BLaER1 treated with 17β-estradiol and CSF1 and Interleukin-3, amounts not matched to agents 10 nM and 100 nM (cell line): ENCODE measurements at regions not wholly inside any gene's neighbourhood (a gene's known extent, or its start where the extent isn't known, plus 50 kb on each side); places are given as distances from the start of the nearest gene placed in this dataset.
A peak's percentile ranks its signal among the peaks of the same experiment; 100 is the strongest.

ENCODE experiments used
- H3K27ac ChIP-seq, 11 experiments: shearing (Covaris generic); formaldehyde crosslinking; 2 replicates each; pipeline ENCODE4 v1.8.1; 2022
- H3K27me3 ChIP-seq, 11 experiments: shearing (Covaris generic); formaldehyde crosslinking; 2 replicates each; pipeline ENCODE4 v1.8.1; 2022
- H3K36me3 ChIP-seq, 11 experiments: shearing (Covaris generic); formaldehyde crosslinking; 2 replicates each; pipeline ENCODE4 v1.8.1; 2022
- H3K4me1 ChIP-seq, 10 experiments: shearing (Covaris generic); formaldehyde crosslinking; 2 replicates each; pipeline ENCODE4 v1.8.1; 2022
- H3K4me2 ChIP-seq, 11 experiments: shearing (Covaris generic); formaldehyde crosslinking; 2 replicates each; pipeline ENCODE4 v1.8.1; 2022
- H3K4me3 ChIP-seq, 10 experiments: shearing (Covaris generic); formaldehyde crosslinking; 2 replicates each; pipeline ENCODE4 v1.8.1; 2022
- H3K9ac ChIP-seq, 11 experiments: shearing (Covaris generic); formaldehyde crosslinking; 2 replicates each; pipeline ENCODE4 v1.8.1; 2022
- H3K9me3 ChIP-seq, 11 experiments: shearing (Covaris generic); formaldehyde crosslinking; replicated peaks in 1 of 11; 2 replicates each; pipeline ENCODE4 v1.8.1; 2022
- H4K20me1 ChIP-seq, 11 experiments: shearing (Covaris generic); formaldehyde crosslinking; 2 replicates each; pipeline ENCODE4 v1.8.1; 2022
- Cebpa-rat ChIP-seq, 11 experiments: shearing (Covaris generic); IDR thresholded peaks; 2 replicates each; pipeline ENCODE4 v1.8.1; 2022

DNA sequence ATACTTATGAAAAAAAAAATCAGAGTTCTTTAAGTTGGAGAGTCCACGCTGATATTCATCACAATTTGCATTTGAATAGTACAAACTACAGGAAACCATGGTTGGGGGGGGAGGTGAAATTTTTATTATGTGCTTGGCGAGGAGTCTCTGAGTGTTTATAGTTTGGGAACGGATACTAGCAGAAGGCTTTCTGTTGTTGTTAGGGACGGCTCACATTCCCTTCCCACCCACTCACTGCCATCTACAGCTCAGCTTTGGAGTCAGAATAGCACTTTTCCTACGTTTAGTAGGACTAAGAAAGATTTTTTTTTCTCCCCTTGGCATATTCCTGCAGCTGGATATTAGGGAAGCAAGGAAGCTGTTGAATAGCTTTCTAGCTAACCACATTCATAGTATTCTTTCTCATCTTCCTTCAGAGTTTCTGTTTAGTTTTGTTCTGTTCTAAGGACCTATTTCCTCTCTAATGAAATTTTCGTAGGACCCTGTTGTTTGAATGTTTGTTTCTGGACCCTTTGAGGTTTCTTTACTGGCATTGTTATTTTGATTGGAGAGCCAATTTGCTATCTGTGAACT, 235.1 kb upstream of the ZNF217 start:
- Histone ChIP-seq H3K9me3 (peaks cover 0 to 21% (median 14%) of the 10 kb centered on the region in 11 experiments; a peak in 16 of 22 replicates), H3K4me3 (peak overlapping the region; percentile 34 to 60 (median 40); a peak in 17 of 20 replicates), H3K36me3 (no peaks in the 10 kb centered on the region), H4K20me1 (no peaks in the 10 kb centered on the region), H3K4me1 (peaks cover 49 to 69% (median 59%) of the 10 kb centered on the region in 10 experiments), H3K27ac (peak overlapping the region; percentile 75 to 92 (median 84)), H3K9ac (peak overlapping the region; percentile 69 to 81 (median 75)), H3K27me3 (no peaks in the 10 kb centered on the region), H3K4me2 (peak overlapping the region; percentile 72 to 93 (median 86))
- no peak for TF ChIP-seq Cebpa-rat (IDR thresholded peaks at IDR 0.05)

DNA sequence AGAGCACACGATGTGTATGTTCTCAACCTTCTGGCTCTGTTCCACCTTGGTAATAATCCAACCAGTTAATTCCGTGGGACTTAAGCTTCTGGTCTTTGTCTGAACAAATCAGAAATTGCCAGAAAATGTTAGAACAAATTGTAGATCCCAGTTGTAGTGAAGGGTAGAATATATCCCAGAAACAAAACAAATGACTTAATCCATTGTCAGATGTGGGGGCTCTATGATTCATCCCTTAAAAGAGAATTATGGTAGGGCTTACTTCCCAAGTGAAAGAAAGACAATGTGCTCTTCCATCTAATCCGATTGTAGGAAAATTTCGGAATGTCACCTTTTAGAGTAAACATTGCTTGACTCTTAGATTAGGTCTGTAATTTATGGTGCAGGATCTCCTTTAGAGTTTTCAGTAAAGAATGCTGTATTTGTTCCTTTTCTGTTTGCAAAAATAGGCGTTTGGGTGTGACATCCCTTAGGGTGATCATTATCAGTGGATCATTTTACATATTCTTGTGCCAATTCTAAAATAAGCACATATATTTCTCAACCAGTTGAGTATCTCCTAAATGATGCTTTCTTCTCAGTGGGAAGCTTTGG, 234.5 kb upstream of the ZNF217 start:
- Histone ChIP-seq H3K27ac (peak overlapping the region; percentile 75 to 92 (median 84); a peak in 20 of 22 replicates), H3K36me3 (no peaks in the 10 kb centered on the region), H3K4me1 (peaks cover 46 to 65% (median 55%) of the 10 kb centered on the region in 10 experiments), H3K9me3 (peaks cover 0 to 16% (median 12%) of the 10 kb centered on the region in 11 experiments; a peak in 16 of 22 replicates), H3K27me3 (no peaks in the 10 kb centered on the region), H3K4me3 (peak overlapping the region in 7 of 10 experiments; percentile 34 to 53 (median 38); a peak in 11 of 20 replicates), H4K20me1 (no peaks in the 10 kb centered on the region), H3K4me2 (peak overlapping the region; percentile 72 to 93 (median 86)), H3K9ac (peak overlapping the region; percentile 69 to 81 (median 75); a peak in 18 of 22 replicates)
- no peak for TF ChIP-seq Cebpa-rat (IDR thresholded peaks at IDR 0.05)

DNA sequence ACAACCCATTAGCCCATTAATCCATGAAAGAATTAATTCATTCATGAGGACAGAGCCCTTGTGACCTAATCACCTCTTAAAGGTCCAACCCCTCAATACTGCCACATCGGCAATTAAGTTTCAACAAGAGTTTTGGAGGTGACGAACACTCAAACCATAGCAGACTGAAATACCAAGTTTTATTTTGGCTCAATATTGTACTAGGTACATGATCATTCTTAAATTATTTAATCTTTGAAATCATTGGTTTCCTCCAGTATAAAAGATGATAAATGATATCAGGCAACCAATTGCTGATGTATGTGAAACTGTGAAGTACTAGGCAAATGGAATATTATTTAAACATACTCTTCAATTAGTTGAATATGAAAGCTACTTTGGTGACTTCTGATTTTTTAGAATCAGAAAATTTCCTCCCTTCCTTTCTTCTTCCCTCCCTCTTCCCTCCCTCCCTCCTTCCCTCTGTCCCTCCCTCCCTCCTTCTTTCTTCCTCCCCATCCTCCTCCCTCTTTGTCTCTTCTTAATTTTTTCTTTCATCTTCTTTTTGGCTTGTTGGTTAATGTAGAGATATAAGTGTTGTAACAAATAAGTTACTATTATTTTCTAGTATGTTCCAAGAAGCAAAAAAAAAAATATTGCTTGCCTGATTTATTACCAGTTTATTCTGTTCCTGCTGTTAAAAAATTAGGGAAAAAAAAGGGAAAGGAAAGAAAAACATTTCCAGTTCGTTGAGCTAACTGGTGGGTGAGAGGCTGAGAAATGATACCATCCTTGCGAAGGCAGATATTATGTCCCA, 233.9 kb upstream of the ZNF217 start:
- H3K9ac ChIP-seq = peak overlapping the region in 2 of 11 experiments; percentile 80 to 81; a peak in 4 of 22 replicates
- H3K4me1 ChIP-seq = peaks cover 46 to 65% (median 55%) of the 10 kb centered on the region in 10 experiments
- peak overlapping the region; percentile 75 to 92 (median 84); a peak in 16 of 22 replicates for H3K27ac ChIP-seq
- no peak for TF ChIP-seq Cebpa-rat (IDR thresholded peaks at IDR 0.05)
- peak overlapping the region; percentile 72 to 93 (median 86) for H3K4me2 ChIP-seq
- H3K9me3 ChIP-seq = peaks cover 0 to 10% (median 5%) of the 10 kb centered on the region in 11 experiments; a peak in 16 of 22 replicates
- no peaks in the 10 kb centered on the region for H3K36me3 ChIP-seq
- no peak overlapping the region for H3K4me3 ChIP-seq
- no peaks in the 10 kb centered on the region for H4K20me1 ChIP-seq
- no peaks in the 10 kb centered on the region for H3K27me3 ChIP-seq

DNA sequence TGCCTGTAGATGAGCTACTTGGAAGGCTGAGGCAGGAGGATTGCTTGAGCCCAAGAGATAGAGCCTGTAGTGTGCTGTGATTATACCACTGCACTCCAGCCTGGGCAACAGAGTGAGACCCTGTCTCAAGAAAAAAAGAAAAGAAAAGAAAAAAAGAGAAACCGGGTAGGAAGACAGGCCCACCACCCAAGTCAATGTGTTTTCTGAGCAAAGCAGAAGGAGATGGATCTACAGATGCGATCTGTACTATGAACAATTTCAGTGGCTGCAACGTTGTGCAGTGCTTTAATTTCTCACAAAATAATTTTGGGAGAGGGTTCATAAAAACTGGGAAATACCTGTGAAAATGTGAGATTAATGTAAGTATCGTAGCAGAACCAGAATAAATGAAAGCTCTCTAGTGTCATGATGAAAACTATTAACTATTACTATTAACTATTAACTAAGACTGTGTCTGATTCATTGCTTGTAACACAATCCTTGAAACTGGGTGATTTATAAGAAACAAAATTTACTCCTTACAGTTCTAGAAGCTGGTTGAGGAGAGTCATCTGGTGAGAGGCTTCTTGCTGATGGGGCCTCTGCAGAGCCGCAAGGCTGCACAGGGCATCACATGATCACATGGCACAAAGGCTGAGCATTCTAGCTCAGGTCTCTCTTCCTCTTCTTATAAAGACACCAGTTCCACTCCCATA, 233.1 kb upstream of the ZNF217 start:
- Histone ChIP-seq H3K4me2 (peak overlapping the region in 10 of 11 experiments; percentile 9 to 90 (median 38); a peak in 15 of 22 replicates), H3K9me3 (peaks cover 0 to 5% (median 0%) of the 10 kb centered on the region in 11 experiments; a peak in 1 of 22 replicates), H4K20me1 (no peaks in the 10 kb centered on the region), H3K9ac (no peak overlapping the region), H3K4me1 (peaks cover 45 to 57% (median 53%) of the 10 kb centered on the region in 10 experiments), H3K27me3 (no peaks in the 10 kb centered on the region), H3K27ac (no peak overlapping the region), H3K4me3 (no peak overlapping the region), H3K36me3 (no peaks in the 10 kb centered on the region)
- no peak for TF ChIP-seq Cebpa-rat (IDR thresholded peaks at IDR 0.05)

DNA sequence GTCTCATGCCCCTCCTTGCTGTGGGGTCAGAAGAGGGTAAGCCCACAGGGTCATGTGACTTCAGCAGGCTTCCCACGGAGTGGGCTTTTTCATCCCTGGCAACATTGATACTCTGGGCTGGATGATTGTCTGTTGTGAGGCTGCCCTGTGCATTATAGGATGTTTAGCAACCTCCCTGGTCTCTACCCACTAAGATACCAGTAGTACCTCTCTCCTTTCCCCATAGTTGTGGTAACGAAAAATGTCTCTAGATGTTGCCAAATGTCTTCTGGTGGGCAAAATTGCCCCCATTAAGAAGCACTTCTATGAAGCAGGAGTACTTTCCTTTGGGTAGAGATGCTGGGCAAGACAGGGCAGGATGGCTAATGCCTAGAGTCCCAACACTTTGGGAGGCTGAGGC, 232.5 kb upstream of the ZNF217 start:
- Histone ChIP-seq H3K36me3 (no peaks in the 10 kb centered on the region), H4K20me1 (no peaks in the 10 kb centered on the region), H3K9me3 (peaks cover 0 to 5% (median 0%) of the 10 kb centered on the region in 11 experiments; a peak in 1 of 22 replicates), H3K4me3 (no peak overlapping the region), H3K4me2 (peak overlapping the region in 2 of 11 experiments; percentile 69 to 90; a peak in 4 of 22 replicates), H3K4me1 (peaks cover 39 to 52% (median 48%) of the 10 kb centered on the region in 10 experiments), H3K27me3 (no peaks in the 10 kb centered on the region), H3K27ac (no peak overlapping the region), H3K9ac (no peak overlapping the region)
- TF ChIP-seq Cebpa-rat (IDR thresholded peaks at IDR 0.05) = no peak

DNA sequence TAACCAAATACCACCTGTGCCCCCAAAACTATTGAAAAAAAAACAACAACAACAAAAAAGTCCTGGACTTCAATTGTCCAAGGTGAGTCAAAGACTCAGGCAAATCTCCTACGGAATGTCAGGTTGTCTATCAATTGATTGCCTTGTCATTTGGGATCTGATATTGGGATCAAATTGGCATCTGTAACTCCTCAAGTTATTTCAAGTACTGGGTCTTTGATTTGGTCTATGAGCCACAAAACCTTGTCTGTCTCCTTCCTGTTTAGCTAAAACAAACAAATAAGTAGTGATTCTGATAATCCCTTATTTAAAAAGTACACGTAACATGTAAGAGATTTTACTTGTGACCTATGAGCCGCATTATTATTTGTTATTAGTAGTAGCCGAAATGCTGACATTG, 231.6 kb upstream of the ZNF217 start:
- H3K36me3 ChIP-seq = no peaks in the 10 kb centered on the region
- H3K27ac ChIP-seq = no peak overlapping the region
- H4K20me1 ChIP-seq = no peaks in the 10 kb centered on the region
- no peak for TF ChIP-seq Cebpa-rat (IDR thresholded peaks at IDR 0.05)
- H3K4me3 ChIP-seq = no peak overlapping the region
- no peak overlapping the region for H3K4me2 ChIP-seq
- peaks cover 30 to 43% (median 40%) of the 10 kb centered on the region in 10 experiments for H3K4me1 ChIP-seq
- H3K27me3 ChIP-seq = no peaks in the 10 kb centered on the region
- H3K9ac ChIP-seq = no peak overlapping the region
- H3K9me3 ChIP-seq = peaks cover 0 to 6% (median 0%) of the 10 kb centered on the region in 11 experiments; a peak in 4 of 22 replicates

DNA sequence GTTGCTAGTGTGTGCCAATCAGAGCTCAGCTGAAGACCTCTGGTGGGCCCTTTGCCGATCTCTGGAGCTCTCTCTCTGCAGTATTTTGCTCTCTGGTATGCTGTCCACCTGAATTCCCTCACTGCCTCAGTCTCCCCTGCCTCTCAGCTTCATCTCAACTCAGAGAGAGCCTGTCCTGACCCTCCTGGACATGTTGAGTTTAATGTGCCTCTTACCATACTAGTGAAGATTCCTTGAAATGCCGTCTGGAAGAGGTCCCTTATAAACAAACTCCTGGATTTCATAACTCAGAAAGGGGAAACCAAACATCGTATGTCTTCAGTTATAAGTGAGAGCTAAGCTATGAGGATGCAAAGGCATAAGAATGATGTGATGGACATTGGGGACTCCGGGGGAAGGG, 231.1 kb upstream of the ZNF217 start:
- Histone ChIP-seq H3K9ac (no peak overlapping the region), H3K27me3 (no peaks in the 10 kb centered on the region), H3K27ac (no peak overlapping the region), H3K36me3 (no peaks in the 10 kb centered on the region), H3K4me1 (peaks cover 28 to 38% (median 36%) of the 10 kb centered on the region in 10 experiments), H3K4me3 (no peak overlapping the region), H4K20me1 (no peaks in the 10 kb centered on the region), H3K4me2 (no peak overlapping the region), H3K9me3 (peaks cover 0 to 11% (median 0%) of the 10 kb centered on the region in 11 experiments; a peak in 10 of 22 replicates)
- TF ChIP-seq Cebpa-rat (IDR thresholded peaks at IDR 0.05) = no peak

DNA sequence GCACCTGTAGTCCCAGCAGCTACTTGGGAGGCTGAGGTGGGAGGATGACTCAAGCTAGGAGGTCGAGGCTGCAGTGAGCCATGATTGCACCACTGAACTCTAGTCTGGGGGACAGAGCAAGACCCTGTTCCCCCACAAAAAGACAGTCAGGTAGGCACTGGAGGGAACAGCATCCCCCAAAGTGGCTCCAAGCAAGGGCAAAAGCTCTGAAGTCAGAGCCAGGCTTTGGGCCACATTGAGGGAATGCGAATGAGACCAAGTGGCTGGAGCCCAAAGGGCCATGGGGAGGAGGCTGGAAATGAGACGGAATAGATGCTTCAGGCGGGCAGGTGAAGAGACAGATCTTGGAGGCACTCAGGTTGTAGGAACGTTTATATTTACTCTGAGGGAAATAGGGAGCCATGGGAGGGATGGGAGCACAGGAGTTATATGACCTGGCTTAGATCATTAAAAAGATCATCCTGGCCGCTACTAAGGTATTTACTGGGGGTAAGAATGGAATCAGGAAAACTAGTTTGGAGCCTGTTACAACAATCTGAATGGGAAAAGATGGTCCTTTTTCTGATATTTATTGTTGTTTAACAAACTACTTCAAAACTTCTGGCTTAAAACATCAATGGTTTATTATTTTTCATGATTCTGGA, 229.6 kb upstream of the ZNF217 start:
- H4K20me1 ChIP-seq = no peaks in the 10 kb centered on the region

More for the DNA sequence above, 229.6 kb upstream of the ZNF217 start:
- Histone ChIP-seq H3K9me3 (peaks cover 0 to 18% (median 10%) of the 10 kb centered on the region in 11 experiments; a peak in 15 of 22 replicates), H3K27me3 (no peaks in the 10 kb centered on the region), H3K4me2 (no peak overlapping the region), H3K36me3 (no peaks in the 10 kb centered on the region), H3K4me3 (no peak overlapping the region), H3K9ac (no peak overlapping the region), H3K4me1 (peaks cover 13 to 23% (median 20%) of the 10 kb centered on the region in 10 experiments), H3K27ac (no peak overlapping the region)
- no peak for TF ChIP-seq Cebpa-rat (IDR thresholded peaks at IDR 0.05)
